HL-60 (cell line): ENCODE measurements at regions not wholly inside any gene's neighbourhood (a gene's known extent, or its start where the extent isn't known, plus 50 kb on each side); places are given as distances from the start of the nearest gene placed in this dataset.

Experiments used
- DNase-seq, 2 experiments: peaks; one replicate each; pipeline ENCODE4 v3.0.0-alpha.2; 2010 to 2020; ENCODE audit warnings: low read depth in 1 of 2, low spot score in 1 of 2
- H3K27ac ChIP-seq: fragments of 250-450 bp; sonication (Bioruptor Pico); replicated peaks from 2 replicates; pipeline ENCODE4 v1.5.1; 2020; ENCODE audit warnings: mild to moderate bottlenecking, moderate library complexity
- H3K27me3 ChIP-seq: fragments of 250-450 bp; sonication (Bioruptor Pico); 2 replicates; pipeline ENCODE4 v1.5.1; 2021; ENCODE audit warnings: mild to moderate bottlenecking, moderate library complexity; ENCODE audit not compliant: insufficient read depth, poor library complexity, severe bottlenecking
- H3K4me3 ChIP-seq: replicated peaks from 2 replicates; pipeline ENCODE4 v1.5.1; 2011; ENCODE audit warnings: mild to moderate bottlenecking, control low read depth, low read length; ENCODE audit not compliant: insufficient read depth
- GABPA ChIP-seq: IDR thresholded peaks from 2 replicates; pipeline ENCODE4 v1.6.1; 2012; ENCODE audit warnings: low read depth
- POLR2AphosphoS5 ChIP-seq: IDR thresholded peaks from 2 replicates; pipeline ENCODE4 v1.6.1; 2012; ENCODE audit warnings: low read depth
- REST ChIP-seq: IDR thresholded peaks from 2 replicates; pipeline ENCODE4 v1.6.1; 2012; ENCODE audit warnings: low read depth; ENCODE audit not compliant: insufficient replicate concordance
- SPI1 ChIP-seq: IDR thresholded peaks from 2 replicates; pipeline ENCODE4 v1.6.1; 2012; ENCODE audit warnings: low read depth, mild to moderate bottlenecking, borderline replicate concordance
- TF ChIP-seq, protein P1 (sequence below): IDR thresholded peaks from one replicate; pipeline ENCODE4 v1.5.1; 2011; ENCODE audit warnings: low read length, control low read depth, inconsistent platforms; ENCODE audit not compliant: insufficient read depth

GRCh38 chr6:3571836-3572235 is 115.0 kb upstream of the SLC22A23 start:
- TF ChIP-seq, protein P1, sequence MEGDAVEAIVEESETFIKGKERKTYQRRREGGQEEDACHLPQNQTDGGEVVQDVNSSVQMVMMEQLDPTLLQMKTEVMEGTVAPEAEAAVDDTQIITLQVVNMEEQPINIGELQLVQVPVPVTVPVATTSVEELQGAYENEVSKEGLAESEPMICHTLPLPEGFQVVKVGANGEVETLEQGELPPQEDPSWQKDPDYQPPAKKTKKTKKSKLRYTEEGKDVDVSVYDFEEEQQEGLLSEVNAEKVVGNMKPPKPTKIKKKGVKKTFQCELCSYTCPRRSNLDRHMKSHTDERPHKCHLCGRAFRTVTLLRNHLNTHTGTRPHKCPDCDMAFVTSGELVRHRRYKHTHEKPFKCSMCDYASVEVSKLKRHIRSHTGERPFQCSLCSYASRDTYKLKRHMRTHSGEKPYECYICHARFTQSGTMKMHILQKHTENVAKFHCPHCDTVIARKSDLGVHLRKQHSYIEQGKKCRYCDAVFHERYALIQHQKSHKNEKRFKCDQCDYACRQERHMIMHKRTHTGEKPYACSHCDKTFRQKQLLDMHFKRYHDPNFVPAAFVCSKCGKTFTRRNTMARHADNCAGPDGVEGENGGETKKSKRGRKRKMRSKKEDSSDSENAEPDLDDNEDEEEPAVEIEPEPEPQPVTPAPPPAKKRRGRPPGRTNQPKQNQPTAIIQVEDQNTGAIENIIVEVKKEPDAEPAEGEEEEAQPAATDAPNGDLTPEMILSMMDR = no peak
- TF ChIP-seq SPI1 = no peak
- TF ChIP-seq POLR2AphosphoS5 = no peak
- TF ChIP-seq REST = no peak
- H3K27me3 ChIP-seq = peaks cover 5% of the 10 kb centered on the region

GRCh38 chr6:3571250-3571681 is 114.4 kb upstream of the SLC22A23 start:
- TF ChIP-seq REST (no peak), SPI1 (no peak), POLR2AphosphoS5 (no peak)
- H3K4me3 ChIP-seq = no peak overlapping the region
- no peak for DNase-seq
- H3K27ac ChIP-seq = no peak overlapping the region
- peaks cover 5% of the 10 kb centered on the region for H3K27me3 ChIP-seq

More at GRCh38 chr6:3571836-3572235, 115.0 kb upstream of the SLC22A23 start:
- Histone ChIP-seq H3K4me3 (no peak overlapping the region), H3K27ac (no peak overlapping the region)
- DNase-seq = no peak

DNA sequence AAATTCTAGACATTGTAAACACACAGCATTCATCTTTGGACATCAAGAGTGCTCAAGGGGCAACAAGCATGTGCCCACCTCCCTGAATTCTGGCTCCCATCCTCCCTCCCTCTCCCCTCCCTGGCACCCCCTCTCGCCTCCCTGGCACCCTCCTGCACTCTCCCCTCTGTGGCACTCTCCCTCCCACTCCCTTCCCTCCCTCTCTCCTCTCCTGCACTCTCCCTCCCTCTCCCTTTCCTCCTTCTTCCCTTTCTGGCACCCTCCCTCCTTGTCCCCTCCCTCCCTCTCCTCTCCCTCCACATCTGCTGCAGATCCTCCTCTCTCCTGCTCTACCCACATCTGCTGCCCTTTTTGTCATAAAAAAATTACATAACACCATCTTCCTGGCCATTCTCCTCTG is 113.0 kb upstream of the SLC22A23 start:
- Histone ChIP-seq H3K27ac (no peak overlapping the region), H3K4me3 (no peak overlapping the region), H3K27me3 (peaks cover 5% of the 10 kb centered on the region)
- DNase-seq = no peak
- no peak for TF ChIP-seq GABPA
- TF ChIP-seq, protein P1 = no peak
- no peak for TF ChIP-seq POLR2AphosphoS5
- TF ChIP-seq REST = no peak
- no peak for TF ChIP-seq SPI1
